HG02885 (cell line): ENCODE measurements at regions not wholly inside any gene's neighbourhood (a gene's known extent, or its start where the extent isn't known, plus 50 kb on each side); places are given as distances from the start of the nearest gene placed in this dataset.

Experiments used
- ATAC-seq: cut with Tn5 transposase; IDR thresholded peaks from one replicate; pipeline ENCODE4 v1.9.1; 2021; ENCODE audit warnings: mild to moderate bottlenecking; ENCODE audit not compliant: unreplicated experiment, poor library complexity

DNA sequence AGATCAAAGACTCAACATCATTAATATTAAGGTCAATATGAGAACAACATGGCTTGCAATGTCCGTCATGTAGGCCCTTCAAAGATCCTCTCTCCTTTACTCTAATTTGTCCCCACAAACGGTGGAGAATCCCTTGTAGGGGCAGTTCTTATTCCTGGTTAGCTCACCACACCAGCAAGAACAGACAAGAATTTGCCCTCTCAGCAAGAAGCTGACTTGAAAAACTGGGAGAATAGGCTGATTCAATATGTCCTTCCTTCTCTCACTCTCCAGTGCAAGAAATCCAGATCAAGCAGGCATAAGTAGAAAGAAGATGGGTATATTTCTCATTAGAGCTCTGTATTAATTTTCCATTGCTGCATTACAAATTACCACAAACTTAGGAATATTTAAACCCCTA is 704.2 kb upstream of the SLIT2 start:
- no peak for ATAC-seq

DNA sequence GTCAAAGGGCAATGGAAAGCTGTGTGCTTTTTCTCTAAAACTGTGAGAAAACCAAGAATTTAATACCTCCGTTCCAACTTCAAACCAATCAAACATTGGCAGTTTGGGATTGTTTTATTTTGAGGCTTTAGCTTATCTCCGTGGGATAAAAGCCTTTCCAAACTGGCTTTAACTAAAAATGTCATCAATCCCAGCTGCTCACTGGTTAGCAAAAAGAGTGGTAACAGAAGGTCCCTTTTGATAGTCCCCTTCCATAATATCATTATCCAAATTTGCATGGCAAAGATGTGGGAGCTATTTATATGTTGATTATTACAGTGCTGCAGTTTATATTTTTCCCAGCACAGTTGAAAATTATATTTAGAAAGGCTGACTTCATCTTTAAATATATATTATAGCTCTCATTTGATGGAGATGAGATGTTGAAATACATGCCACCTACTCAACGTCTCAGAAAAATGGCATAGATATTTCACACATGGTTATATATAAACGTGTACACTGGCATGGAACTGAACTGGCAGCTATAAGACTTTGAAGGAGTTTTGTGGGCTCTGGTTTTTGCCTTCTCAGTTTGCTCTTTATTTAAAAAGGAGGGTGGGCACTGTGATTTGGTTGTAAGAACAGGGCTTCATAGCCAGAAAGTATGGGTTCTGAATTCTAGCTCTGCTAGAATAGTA is 707.1 kb upstream of the SLIT2 start:
- no peak for ATAC-seq

DNA sequence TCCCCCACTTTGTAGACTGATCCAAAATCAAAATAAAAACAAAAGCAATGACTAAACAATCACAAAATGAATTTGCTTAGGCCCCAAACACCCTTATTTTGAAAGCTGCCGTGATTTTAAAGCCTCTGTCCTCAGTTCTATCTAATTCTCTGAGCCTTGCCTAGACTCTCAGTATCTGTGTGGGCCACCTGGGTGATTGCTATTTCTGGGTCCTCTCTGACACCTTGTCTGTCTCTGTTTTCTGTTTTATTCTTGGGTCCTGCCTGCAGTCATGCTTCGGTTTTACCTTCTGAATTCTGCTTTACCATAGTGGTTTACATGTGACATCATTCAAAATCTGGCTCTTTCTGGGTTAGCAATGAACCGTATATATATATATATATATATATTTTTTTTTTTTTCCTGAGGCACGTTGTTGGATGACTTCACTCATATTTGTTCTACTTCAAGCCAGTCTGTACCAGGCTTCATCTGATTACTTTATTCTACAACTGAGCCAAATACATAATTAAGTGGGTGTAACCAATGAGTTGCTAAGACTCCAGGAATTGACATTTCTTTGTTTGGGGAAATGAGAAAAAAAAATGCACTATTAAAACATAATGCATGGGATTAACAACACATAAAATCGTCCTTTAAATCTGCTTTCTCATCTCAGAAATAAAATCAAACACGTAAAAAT is 710.7 kb upstream of the SLIT2 start:
- ATAC-seq, result no peak

DNA sequence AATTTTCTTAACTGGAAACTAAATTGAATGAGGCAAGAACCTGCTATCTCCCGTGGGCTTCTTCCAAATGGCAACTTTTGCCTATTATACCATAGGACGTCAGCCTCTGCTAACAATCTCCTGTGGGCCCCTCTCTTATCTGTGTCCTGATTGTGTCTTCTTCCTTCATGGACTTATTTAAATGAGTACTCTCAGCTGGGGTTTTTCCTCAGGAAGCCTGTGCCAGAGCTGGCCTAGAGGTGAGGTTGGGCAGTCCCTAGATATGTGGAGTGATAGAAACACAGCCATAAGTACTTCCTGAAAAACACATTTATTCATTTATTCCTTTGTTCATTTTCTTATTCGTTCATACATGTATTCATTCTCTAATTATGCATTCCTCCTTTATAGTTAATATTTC is 712.5 kb upstream of the SLIT2 start:
- no peak for ATAC-seq

DNA sequence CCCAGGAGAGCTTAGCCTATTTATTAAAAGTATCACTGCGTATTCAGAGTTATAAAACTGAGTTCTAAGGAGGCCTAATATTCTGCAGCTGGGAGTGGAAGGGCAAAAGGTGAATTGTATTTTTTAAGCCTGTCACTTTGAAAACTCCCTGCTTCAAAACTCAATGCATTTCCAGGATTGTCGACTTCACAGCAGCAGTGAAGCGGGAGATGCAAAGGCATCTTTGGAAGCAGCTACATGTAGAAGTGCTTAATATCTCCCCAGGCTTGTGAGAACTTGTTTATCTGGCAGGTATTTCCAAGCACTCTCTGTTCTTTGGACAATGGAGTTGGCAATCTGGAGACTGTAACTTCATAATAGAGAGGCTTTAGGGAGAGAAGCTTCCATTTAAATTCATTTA is 717.5 kb upstream of the SLIT2 start:
- ATAC-seq, result no peak

DNA sequence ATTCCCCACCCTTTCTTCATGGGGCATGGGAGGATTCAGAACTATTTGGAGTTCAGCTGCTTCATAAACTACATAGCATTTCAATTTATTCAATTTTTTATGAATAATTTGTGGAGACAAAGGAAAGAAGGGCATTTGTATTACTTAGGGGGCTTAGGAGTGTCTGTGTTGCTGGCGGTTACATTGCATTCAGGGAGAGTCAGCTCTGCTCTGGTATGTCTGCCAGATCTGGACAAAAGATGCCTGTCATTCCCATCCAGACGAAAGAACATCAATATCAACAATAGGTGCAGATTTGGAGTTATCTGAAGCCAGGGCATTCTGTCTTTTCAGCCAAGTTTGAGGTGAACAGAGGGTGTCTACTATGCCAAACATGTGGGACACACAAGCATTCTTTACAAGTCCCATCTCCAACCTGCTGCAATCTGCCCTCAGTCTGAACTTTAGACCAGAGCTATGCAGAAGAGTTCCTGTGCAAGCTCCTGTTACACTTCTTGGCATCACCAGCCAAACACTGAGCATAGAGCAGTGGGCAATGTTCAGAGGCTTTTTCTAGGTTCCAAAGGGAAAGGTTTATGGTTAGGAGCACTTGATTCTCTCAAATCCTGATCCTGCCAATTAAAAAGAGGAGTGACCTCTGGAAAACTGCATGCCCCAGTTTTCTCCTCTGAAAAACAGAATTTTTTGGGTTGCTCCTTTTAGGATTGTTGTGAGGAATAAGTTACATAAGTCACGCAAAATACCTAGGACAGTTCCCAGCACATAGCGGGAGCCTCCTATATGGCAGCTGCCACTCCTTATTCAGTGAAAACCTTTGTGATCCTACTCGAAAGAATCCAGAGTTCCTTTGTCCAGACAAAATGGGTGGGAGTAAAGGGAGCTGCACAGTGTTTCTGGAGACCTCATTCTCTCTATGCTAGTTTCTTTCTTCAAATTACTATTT is 719.5 kb upstream of the SLIT2 start:
- ATAC-seq, result no peak

DNA sequence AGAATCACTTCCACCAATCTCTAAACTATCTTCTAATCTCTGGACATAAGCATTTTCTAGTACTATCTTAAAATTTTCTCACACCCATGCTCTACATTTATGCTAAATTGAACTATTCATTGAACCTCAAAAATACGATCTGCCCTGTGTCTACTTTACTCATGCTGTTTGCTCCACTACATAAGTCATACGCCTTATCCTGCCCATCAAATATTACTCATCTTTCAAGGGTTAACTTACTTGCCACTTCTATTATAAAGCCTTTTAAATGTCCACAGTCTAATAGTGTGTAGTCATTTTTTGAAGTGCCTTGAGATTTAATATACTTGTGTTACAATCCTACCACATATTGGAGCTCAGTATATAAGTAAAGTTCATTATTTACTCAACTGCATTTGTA is 727.7 kb upstream of the SLIT2 start:
- no peak for ATAC-seq

DNA sequence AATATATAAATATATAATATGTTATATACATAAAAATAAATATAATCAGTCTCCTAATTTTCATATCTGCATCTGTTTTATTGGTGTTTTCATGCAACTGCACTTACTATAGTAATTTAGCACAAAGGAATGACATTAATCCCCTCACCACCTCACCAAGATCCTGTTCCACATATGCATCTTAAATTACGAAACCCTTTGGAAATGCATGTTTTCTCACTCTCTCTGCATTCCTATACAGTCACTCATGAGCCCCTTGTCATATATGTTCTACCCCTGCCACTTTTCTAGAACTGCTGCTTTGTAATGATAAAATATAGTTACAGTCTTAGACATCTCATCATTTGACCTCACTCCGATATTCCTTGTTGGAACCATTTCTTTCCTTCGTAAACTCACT is 728.7 kb upstream of the SLIT2 start:
- ATAC-seq, result no peak

DNA sequence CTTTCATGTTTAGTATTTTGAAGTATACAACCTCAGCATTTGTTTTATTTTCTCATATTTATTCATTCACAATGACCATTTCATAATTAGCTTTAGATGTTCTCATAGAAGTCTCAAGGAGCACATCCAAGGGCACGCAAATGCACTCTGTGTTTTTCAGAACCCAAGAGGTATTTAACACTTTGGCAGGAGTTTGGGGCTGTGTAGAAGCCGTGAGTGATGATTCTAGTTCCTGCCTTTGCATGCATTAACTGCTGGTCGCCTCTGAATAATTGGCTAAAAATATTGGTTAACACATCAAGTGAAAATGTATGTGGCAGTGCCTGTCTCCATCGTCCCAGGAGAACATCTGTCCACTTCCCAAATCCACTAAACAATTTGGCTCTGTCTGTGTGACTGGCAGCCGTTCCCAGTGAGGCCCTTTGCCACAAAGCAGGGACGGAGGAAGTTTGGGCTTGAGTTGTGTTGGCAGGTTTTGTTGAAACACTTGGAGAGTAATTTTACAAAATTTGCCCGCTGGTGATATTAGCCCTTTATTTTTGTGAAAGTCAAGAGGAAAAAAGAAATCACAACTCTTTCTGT is 730.7 kb upstream of the SLIT2 start:
- ATAC-seq, result no peak

DNA sequence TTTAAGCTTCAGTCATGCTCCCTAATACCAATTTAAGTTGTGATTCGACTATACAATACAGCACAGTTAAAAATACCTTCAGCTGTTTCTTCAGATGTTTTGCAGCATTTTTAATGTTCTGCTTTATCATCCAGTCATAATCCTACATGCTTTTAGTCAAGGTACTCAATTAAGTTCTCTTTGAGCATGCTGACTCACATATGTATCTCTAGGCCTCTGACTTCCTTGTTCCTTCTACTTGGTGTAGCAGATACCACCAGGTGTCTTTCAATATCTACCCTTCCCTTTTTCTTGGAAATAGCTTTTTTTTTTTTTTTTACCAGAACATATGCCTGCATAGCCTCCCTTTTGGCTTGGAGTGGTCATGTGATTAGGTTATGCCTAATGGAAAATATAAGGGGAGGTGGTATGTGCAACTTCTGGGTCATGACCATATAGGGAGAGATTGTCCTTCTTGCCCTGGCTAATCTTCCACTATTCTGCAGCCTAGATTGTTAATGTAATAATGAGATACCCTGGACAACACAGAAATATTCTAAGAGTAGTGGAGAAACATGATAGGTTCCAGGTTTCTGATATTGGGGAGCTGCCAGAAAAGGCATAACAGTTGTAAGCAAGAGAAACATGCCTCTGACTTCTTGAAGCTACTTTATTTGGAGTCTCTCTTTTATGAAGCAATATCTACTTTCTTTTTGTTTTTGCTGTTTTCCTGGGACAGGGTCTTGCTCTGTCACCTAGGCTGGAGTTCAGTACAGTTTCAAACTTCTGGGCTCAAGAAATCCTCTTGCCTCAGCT is 737.2 kb upstream of the SLIT2 start:
- no peak for ATAC-seq

DNA sequence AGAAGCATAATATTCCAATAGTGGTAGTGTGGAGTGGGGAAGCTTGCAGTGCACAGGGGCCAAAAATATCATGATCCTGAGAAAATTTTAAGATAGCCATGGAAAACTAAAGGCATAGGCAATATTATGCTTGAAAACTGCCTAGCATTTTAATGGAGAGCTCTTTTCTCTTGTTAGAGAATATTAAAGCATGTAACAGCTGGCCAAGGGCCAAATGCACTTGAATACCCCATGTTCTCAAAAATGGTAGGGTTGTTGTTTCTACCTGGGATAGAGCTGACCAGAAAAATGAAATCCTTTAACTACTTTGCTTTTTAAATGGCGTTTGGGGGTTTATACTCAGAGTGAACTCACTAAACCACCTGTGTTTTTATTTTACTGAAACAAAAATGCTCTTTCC is 739.6 kb upstream of the SLIT2 start:
- ATAC-seq, result no peak

DNA sequence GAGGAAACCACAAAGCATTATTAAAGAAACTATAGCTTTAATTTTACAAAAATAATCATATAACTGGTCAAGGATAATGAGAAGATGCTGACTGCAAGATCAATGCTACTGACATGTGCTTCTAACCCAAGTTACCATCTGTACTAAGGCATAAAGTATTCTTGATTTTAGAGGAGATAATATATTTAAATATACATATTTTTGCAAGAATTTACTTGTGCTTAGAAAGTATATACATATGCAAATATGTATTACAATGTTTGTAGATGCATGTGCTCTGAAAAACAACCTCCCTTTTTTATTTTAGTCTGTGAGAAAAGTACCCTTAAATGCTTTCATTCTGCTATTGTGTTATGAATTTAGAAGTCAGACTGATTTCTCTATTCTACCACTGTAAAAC is 740.7 kb upstream of the SLIT2 start:
- ATAC-seq, result no peak

DNA sequence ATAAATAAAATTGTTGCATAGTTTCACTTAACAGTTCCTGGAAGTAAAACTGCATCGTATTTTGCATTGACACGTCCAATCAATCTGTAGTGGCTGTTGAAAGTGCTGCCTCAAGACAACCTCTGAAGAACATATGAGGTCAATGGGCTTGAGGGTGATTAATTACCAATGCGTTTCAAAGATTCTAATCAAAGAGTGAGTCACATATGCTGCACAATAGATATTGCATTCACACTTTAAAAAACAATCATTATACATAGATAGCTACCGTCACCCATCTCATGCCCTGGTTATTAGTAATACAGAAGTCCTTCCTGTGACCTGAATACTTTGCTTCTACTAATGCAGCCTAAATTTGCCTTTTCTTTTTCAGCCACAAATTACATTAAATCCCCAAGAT is 743.3 kb upstream of the SLIT2 start:
- ATAC-seq, result no peak

DNA sequence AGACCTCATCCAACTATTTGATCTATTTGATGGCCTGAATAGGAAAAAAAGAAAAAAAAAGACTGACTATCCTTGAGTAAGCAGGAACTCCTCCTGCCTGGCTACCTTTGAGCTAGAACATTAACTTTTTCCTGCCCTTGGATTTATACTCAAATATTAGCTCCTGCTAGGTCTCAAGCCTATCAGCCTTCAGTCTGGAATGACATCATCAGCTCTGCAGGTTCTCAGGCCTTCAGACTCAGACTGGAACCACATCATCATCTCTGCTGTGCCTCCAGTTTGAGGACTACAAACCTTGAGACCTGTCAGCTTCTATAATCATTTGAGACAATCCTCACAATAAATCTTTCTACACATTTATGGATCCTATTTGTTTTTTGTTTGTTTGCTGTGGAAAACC is 754.0 kb upstream of the SLIT2 start:
- ATAC-seq, result no peak

DNA sequence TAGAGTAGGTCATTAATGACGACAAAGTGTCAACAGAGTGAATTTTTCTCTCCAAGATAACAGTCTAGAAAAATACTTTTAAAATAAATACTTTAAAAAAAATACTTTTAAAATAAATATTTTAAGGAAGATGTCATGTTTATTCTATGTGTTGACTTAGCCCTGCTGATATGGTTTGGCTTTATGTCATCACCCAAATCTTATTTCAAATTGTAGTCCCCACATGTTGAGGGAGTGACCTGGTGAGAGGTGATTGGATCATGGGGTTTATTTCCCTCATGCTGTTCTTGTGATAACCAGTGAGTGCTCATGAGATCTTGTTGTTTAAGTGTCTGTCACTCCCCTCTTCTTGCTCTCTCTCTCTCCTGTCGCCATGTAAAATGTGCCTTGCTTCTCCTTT is 754.9 kb upstream of the SLIT2 start:
- ATAC-seq, result no peak

DNA sequence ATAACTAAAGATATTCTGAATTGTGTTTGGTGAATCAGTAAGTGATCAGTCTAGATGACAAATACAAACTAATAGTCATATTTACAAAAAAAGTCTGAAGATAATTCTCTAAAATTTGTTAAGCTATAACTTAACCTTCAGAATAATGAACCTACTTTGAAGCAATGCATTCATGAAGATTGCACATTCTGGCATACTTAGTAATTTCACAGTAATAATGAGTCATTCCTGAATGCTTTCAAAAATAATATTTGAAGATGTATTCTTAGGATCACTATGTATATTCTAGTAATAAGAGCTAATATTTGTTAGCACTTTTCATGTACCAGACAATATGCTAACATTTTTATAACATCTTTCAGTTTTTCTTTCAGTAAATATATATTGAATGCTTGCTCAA is 756.7 kb upstream of the SLIT2 start:
- no peak for ATAC-seq

DNA sequence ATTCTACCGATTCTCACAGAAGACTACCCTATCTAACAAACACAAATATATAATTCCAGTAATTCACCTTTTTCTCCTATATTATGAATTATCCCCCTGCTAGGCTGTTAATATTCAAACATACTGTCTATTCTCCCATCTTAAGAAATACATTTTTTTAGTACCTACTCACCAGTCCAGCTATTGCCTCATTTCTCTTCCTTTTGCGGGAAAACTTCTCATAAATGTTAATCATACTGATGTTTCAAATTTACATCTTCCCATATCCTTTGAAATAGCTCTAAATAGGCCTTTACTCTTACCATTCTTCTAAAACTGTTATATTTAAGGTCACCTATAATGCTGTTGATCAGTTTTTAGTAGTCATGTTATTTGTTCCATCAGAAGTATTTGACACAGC is 759.1 kb upstream of the SLIT2 start:
- ATAC-seq, result no peak

DNA sequence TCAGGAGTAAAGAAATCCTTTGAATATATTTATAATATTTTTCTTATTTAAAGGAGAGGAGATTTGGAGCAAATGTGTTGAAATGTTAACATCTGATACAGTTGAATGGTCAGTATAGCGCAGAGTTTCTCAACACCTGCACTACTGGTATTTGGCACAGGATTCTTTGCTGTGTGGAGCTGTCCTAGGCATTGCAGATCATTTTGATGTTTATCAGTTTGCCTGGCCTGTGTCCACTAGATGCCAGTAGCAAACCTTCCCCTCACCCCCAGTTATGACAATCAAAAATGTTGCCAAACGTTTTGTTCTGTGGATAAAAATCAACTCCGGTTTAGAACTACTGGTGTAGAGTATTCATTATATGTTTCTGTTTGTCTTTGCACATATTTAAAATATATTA is 765.3 kb upstream of the SLIT2 start:
- ATAC-seq, result no peak

DNA sequence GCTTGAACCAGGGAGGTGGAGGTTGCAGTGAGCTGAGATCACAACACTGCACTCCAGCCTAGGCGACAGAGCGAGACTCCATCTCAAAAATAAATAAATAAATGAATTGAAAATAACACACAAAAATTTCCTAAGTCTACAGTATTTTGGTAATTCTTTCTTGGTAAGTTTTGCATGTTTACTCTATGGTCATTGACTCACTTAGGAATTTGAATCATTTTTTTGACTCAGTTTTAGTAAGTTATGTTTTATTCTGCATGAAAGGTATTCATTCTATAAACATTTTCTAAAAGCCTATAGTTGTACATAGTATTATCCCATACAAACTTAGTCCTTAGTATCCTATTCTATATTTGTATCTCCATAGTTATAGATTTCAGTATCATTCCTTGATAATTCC is 772.9 kb upstream of the SLIT2 start:
- ATAC-seq, result no peak

DNA sequence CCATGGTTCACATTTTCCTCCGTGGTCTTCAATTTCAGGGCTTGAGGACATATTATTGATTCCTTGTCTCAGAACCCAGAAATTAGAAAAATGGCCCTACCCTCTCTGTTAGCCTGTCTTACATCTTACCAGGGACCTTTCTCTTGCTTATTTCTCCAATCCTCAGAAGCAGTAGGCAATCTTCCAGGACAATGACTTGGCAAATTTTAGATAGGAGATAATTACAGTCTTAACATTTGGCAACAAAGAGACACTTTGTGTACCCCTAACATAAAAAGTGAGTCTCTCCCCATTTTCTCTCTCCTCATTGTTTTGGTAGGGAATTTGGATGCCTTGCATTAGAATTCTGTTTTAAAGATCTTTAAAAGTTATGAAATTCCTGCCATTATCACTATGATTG is 778.1 kb upstream of the SLIT2 start:
- no peak for ATAC-seq
